H1 (cell line): ENCODE measurements at regions not wholly inside any gene's neighbourhood (a gene's known extent, or its start where the extent isn't known, plus 50 kb on each side); places are given as distances from the start of the nearest gene placed in this dataset.

ENCODE experiments used
- CTCF ChIA-PET: fragments of 300-600 bp; sonication (Branson Sonifier 250); formaldehyde crosslinking; loops from one replicate; lab custom pipeline; 2021; ENCODE audit not compliant: partially characterized antibody; lab: Charles Lee
- POLR2A ChIA-PET: fragments of 300-600 bp; sonication (Branson Sonifier 250); formaldehyde crosslinking; loops from one replicate; lab custom pipeline; 2021; ENCODE audit warnings: inconsistent platforms; ENCODE audit not compliant: partially characterized antibody; lab: Charles Lee
- DNase-seq, 2 experiments: peaks; one replicate each; pipeline versions ENCODE4 v3.0.0 to v3.0.0-alpha.2; 2010 to 2022; ENCODE audit warnings: low spot score in 2 of 2, low read depth in 1 of 2, mixed read lengths in 1 of 2
- FAIRE-seq: peaks from 2 replicates; lab custom pipeline; 2011; peaks lifted over from hg19 to GRCh38; lab: Jason Lieb, UNC
- H2AFZ ChIP-seq: 2 replicates; pipeline ENCODE4 v1.8.1; 2012; ENCODE audit warnings: low read length, inconsistent platforms
- H2AK5ac ChIP-seq: 2 replicates; pipeline ENCODE4 v1.6.1; 2013; ENCODE audit warnings: low read depth, low read length
- H2BK120ac ChIP-seq: replicated peaks from 2 replicates; pipeline ENCODE3; 2013; ENCODE audit warnings: low read depth, low read length, inconsistent platforms
- H2BK12ac ChIP-seq: 2 replicates; pipeline ENCODE4 v1.6.1; 2013; ENCODE audit warnings: low read depth, low read length
- H2BK15ac ChIP-seq: 2 replicates; pipeline ENCODE4 v1.6.1; 2013; ENCODE audit warnings: low read length
- H2BK20ac ChIP-seq: 2 replicates; pipeline ENCODE4 v1.6.1; 2013; ENCODE audit warnings: low read length
- H2BK5ac ChIP-seq: 2 replicates; pipeline ENCODE4 v1.6.1; 2013; ENCODE audit warnings: low read depth, low read length
- H3K14ac ChIP-seq: 2 replicates; pipeline ENCODE4 v1.6.1; 2013; ENCODE audit warnings: inconsistent platforms; ENCODE audit not compliant: insufficient read length
- H3K18ac ChIP-seq: 2 replicates; pipeline ENCODE4 v1.6.1; 2013; ENCODE audit warnings: low read length; ENCODE audit errors: extremely low read depth
- H3K23ac ChIP-seq: 2 replicates; pipeline ENCODE4 v1.6.1; 2013; ENCODE audit warnings: inconsistent platforms; ENCODE audit not compliant: insufficient read length
- H3K23me2 ChIP-seq: 2 replicates; pipeline ENCODE4 v1.6.1; 2013; ENCODE audit warnings: low read depth, low read length
- H3K27ac ChIP-seq: 2 replicates; pipeline ENCODE4 v1.6.1; 2011; ENCODE audit warnings: low read depth, low read length, inconsistent platforms
- H3K27me3 ChIP-seq, 4 experiments: replicated peaks in 1 of 4; 1 replicate in 1 of 4; 2 replicates in 3 of 4; pipeline versions ENCODE4 v1.6.1 to v1.8.1; 2011 to 2013; ENCODE audit warnings: low read length in 3 of 4, mild to moderate bottlenecking in 3 of 4, inconsistent platforms in 2 of 4, mixed read lengths in 2 of 4, moderate library complexity in 1 of 4; ENCODE audit not compliant: control insufficient read depth in 3 of 4, insufficient read depth in 3 of 4; ENCODE audit errors: extremely low read depth in 1 of 4
- H3K36me3 ChIP-seq, 4 experiments: 2 replicates each; pipeline versions ENCODE4 v1.6.1 to v1.8.1; 2011 to 2013; ENCODE audit warnings: mild to moderate bottlenecking in 4 of 4, low read length in 3 of 4, moderate library complexity in 2 of 4, control low read depth in 1 of 4, inconsistent platforms in 1 of 4; ENCODE audit not compliant: insufficient read depth in 4 of 4, control insufficient read depth in 2 of 4
- H3K4ac ChIP-seq: replicated peaks from 2 replicates; pipeline ENCODE3; 2013; ENCODE audit warnings: low read length, low read depth, mixed read lengths, inconsistent platforms; ENCODE audit not compliant: insufficient read length
- H3K4me1 ChIP-seq, 4 experiments: replicated peaks in 1 of 4; 1 replicate in 1 of 4; 2 replicates in 3 of 4; pipeline versions ENCODE4 v1.6.1 to v1.8.1; 2011 to 2013; ENCODE audit warnings: low read length in 3 of 4, inconsistent platforms in 2 of 4, mixed read lengths in 1 of 4; ENCODE audit not compliant: insufficient read depth in 4 of 4, control insufficient read depth in 3 of 4
- H3K4me2 ChIP-seq, 2 experiments: 2 replicates each; pipeline versions ENCODE4 v1.6.1 to v1.8.1; 2011 to 2013; ENCODE audit warnings: low read depth in 2 of 2, low read length in 2 of 2, control low read depth in 1 of 2, inconsistent platforms in 1 of 2, mild to moderate bottlenecking in 1 of 2; ENCODE audit not compliant: insufficient read depth in 1 of 2
- H3K4me3 ChIP-seq, 4 experiments: fragments of 200-600, 300-600 bp in 1 of 4; sonication (generic), shearing (Covaris generic), sonication (Bioruptor Twin) in 1 of 4; 2 replicates each; pipeline versions ENCODE4 v1.5.1 to v1.8.1; 2011 to 2016; ENCODE audit warnings: low read length in 4 of 4, low read depth in 3 of 4, control low read depth in 2 of 4, inconsistent platforms in 2 of 4, mild to moderate bottlenecking in 2 of 4, mixed read lengths in 1 of 4, moderate library complexity in 1 of 4; ENCODE audit not compliant: insufficient read depth in 2 of 4; ENCODE audit errors: extremely low read depth in 1 of 4
- H3K56ac ChIP-seq: replicated peaks from 2 replicates; pipeline ENCODE3; 2013; ENCODE audit warnings: low read depth, mild to moderate bottlenecking, mixed read lengths, low read length, inconsistent platforms; ENCODE audit not compliant: insufficient read length
- H3K79me1 ChIP-seq: 2 replicates; pipeline ENCODE4 v1.6.1; 2013; ENCODE audit warnings: low read depth, low read length, control low read depth
- H3K79me2 ChIP-seq, 2 experiments: 2 replicates each; pipeline versions ENCODE4 v1.6.1 to v1.8.1; 2012 to 2013; ENCODE audit warnings: low read length in 2 of 2, mild to moderate bottlenecking in 2 of 2, inconsistent platforms in 1 of 2; ENCODE audit not compliant: insufficient read depth in 2 of 2, control insufficient read depth in 1 of 2
- H3K9ac ChIP-seq, 4 experiments: replicated peaks in 1 of 4; 1 replicate in 1 of 4; 2 replicates in 3 of 4; pipeline versions ENCODE4 v1.6.1 to v1.8.1; 2011 to 2013; ENCODE audit warnings: low read depth in 3 of 4, low read length in 3 of 4, control low read depth in 2 of 4, mild to moderate bottlenecking in 2 of 4, moderate library complexity in 2 of 4, inconsistent platforms in 1 of 4; ENCODE audit errors: extremely low read depth in 1 of 4
- H3K9me3 ChIP-seq, 2 experiments: 2 replicates each; pipeline versions ENCODE4 v1.6.1 to v1.8.1; 2012 to 2013; ENCODE audit warnings: mild to moderate bottlenecking in 2 of 2, moderate library complexity in 2 of 2, control low read depth in 1 of 2, inconsistent platforms in 1 of 2, low read depth in 1 of 2, low read length in 1 of 2, mixed read lengths in 1 of 2; ENCODE audit not compliant: insufficient read depth in 2 of 2
- H4K20me1 ChIP-seq, 2 experiments: replicated peaks in 1 of 2; 2 replicates each; pipeline versions ENCODE3 to v1.8.1; 2011 to 2013; ENCODE audit warnings: inconsistent platforms in 2 of 2, low read length in 2 of 2, mild to moderate bottlenecking in 1 of 2; ENCODE audit not compliant: insufficient read depth in 2 of 2, control insufficient read depth in 1 of 2
- H4K5ac ChIP-seq: 2 replicates; pipeline ENCODE4 v1.6.1; 2013; ENCODE audit warnings: low read length, low read depth, mixed read lengths, inconsistent platforms; ENCODE audit not compliant: insufficient read length
- H4K8ac ChIP-seq: 2 replicates; pipeline ENCODE4 v1.8.0; 2013; ENCODE audit warnings: mild to moderate bottlenecking, moderate library complexity, low read length, inconsistent platforms; ENCODE audit not compliant: insufficient read depth; ENCODE audit errors: extremely low read depth
- H4K91ac ChIP-seq: replicated peaks from 2 replicates; pipeline ENCODE3; 2013; ENCODE audit warnings: low read length, mixed read lengths, inconsistent platforms; ENCODE audit not compliant: insufficient read length
- CBX5 ChIP-seq: fragments of 300-800, 300-1000 bp; sonication (generic); IDR thresholded peaks from 2 replicates; pipeline ENCODE4 v1.7.1; 2016; ENCODE audit warnings: antibody characterized with exemption, low read length, low read depth

- Histone ChIP-seq H3K14ac (no peak overlapping the region), H3K18ac (no peak overlapping the region), H3K4me1 (peaks cover 0 to 10% (median 5%) of the 10 kb centered on the region in 4 experiments; a peak in 4 of 7 replicates), H3K23me2 (no peaks in the 10 kb centered on the region), H3K36me3 (no peaks in the 10 kb centered on the region), H4K5ac (no peak overlapping the region), H3K4ac (no peak overlapping the region), H3K56ac (no peak overlapping the region), H4K20me1 (no peaks in the 10 kb centered on the region), H3K4me3 (no peak overlapping the region), H2BK20ac (no peak overlapping the region), H3K23ac (no peak overlapping the region), H4K8ac (no peak overlapping the region), H3K27me3 (no peaks in the 10 kb centered on the region), H2BK120ac (no peak overlapping the region), H3K9me3 (no peaks in the 10 kb centered on the region), H3K27ac (no peak overlapping the region), H3K79me1 (no peaks in the 10 kb centered on the region), H2BK5ac (no peak overlapping the region), H2BK12ac (no peak overlapping the region), H3K9ac (no peak overlapping the region), H4K91ac (no peak overlapping the region), H3K79me2 (no peaks in the 10 kb centered on the region), H3K4me2 (no peak overlapping the region), H2AK5ac (no peak overlapping the region), H2BK15ac (no peak overlapping the region), H2AFZ (no peak overlapping the region)
- POLR2A ChIA-PET, result interaction anchor here (1.0 kb wide), 1 partner anchor 207 kb away, joined by 3 read pairs; no protein-coding TSS in a partner anchor
- no peak for FAIRE-seq
- DNase-seq, result no peak
- CTCF ChIA-PET, result no interaction called here
- TF ChIP-seq CBX5, result no peak
Observed at GRCh38 chr18:77466890-77467289, 217.2 kb downstream of the GALR1 start.
